SK-N-MC (cell line): ENCODE measurements at regions not wholly inside any gene's neighbourhood (a gene's known extent, or its start where the extent isn't known, plus 50 kb on each side); places are given as distances from the start of the nearest gene placed in this dataset.

Experiments
- EZH2 ChIP-seq: fragments of 200-600 bp; sonication (generic); IDR thresholded peaks from one replicate; pipeline ENCODE4 v1.6.1; 2017; ENCODE audit warnings: antibody characterized with exemption
- POLR2AphosphoS5 ChIP-seq: IDR thresholded peaks from 2 replicates; pipeline ENCODE4 v1.6.1; 2012; ENCODE audit warnings: mild to moderate bottlenecking, low read depth, low read length, borderline replicate concordance

DNA sequence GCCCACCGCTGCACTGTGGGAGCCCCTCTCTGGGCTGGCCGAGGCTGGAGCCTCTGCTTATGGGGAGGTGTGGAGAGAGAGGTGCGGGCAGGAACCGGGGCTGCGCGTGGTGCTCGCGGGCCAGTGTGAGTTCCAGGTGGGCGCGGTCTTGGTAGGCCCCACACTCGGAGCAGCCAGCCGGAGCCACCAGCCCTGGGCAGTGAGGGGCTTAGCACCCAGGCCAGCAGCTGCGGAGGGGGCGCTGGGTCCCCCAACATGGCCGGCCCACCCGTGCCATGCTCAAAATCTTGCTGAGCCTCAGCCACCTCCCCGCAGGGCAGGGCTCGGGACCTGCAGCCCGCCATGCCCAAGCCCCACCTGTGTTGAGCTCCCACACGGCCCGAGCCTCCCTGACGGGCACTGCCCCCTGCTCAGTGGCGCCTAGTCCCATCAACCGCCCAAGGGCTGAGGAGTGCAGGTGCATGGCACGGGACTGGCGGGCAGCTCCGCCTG, 856.8 kb upstream of the CELF2 start:
- TF ChIP-seq POLR2AphosphoS5: no peak
- no peak for TF ChIP-seq EZH2
